GM18499 (cell line): ENCODE measurements at regions not wholly inside any gene's neighbourhood (a gene's known extent, or its start where the extent isn't known, plus 50 kb on each side); places are given as distances from the start of the nearest gene placed in this dataset.

Experiments
- ATAC-seq: cut with Tn5 transposase; IDR thresholded peaks from one replicate; pipeline ENCODE4 v1.9.1; 2021; ENCODE audit warnings: moderate number of reproducible peaks; ENCODE audit not compliant: insufficient read depth, unreplicated experiment

GRCh38 chr15:85886309-85886811 is 91.6 kb upstream of the KLHL25 start:
- no peak for ATAC-seq

GRCh38 chr15:85889956-85890619 is 95.4 kb upstream of the KLHL25 start:
- ATAC-seq, result no peak

GRCh38 chr15:85890620-85890980 is 95.9 kb upstream of the KLHL25 start:
- ATAC-seq, result no peak

GRCh38 chr15:85891470-85891869 is 96.7 kb upstream of the KLHL25 start:
- ATAC-seq, result no peak

- no peak for ATAC-seq
Observed at GRCh38 chr15:85892232-85892631, 97.5 kb upstream of the KLHL25 start.

GRCh38 chr15:85897207-85897894 is 102.6 kb upstream of the KLHL25 start:
- no peak for ATAC-seq

GRCh38 chr15:85897895-85898717 is 103.4 kb upstream of the KLHL25 start:
- no peak for ATAC-seq

- no peak for ATAC-seq
Observed at GRCh38 chr15:85899927-85900326, 105.2 kb upstream of the KLHL25 start.

- no peak for ATAC-seq
Observed at GRCh38 chr15:85905751-85906450, 111.2 kb upstream of the KLHL25 start.

- ATAC-seq, result no peak
Observed at GRCh38 chr15:85906640-85907039, 111.9 kb upstream of the KLHL25 start.

GRCh38 chr15:85910834-85911233 is 116.1 kb upstream of the KLHL25 start:
- no peak for ATAC-seq

- no peak for ATAC-seq
Observed at GRCh38 chr15:85913461-85913860, 118.7 kb upstream of the KLHL25 start.

- ATAC-seq, result no peak
Observed at GRCh38 chr15:85920956-85921355, 126.2 kb upstream of the KLHL25 start.

GRCh38 chr15:85924088-85924487 is 129.4 kb upstream of the KLHL25 start:
- ATAC-seq, result no peak

GRCh38 chr15:85925649-85926237 is 131.0 kb upstream of the KLHL25 start:
- no peak for ATAC-seq

GRCh38 chr15:85926834-85927233 is 132.1 kb upstream of the KLHL25 start:
- no peak for ATAC-seq

- ATAC-seq, result no peak
Observed at GRCh38 chr15:85927931-85928537, 133.3 kb upstream of the KLHL25 start.

GRCh38 chr15:85929786-85930185 is 135.1 kb upstream of the KLHL25 start:
- no peak for ATAC-seq

- ATAC-seq, result no peak
Observed at GRCh38 chr15:85932391-85932790, 137.7 kb upstream of the KLHL25 start.

- ATAC-seq, result no peak
Observed at GRCh38 chr15:85934691-85935090, 140.0 kb upstream of the KLHL25 start.
